Muscle layer of duodenum (tissue), 2 donors: ENCODE measurements at regions not wholly inside any gene's neighbourhood (a gene's known extent, or its start where the extent isn't known, plus 50 kb on each side); places are given as distances from the start of the nearest gene placed in this dataset.
"Not testable (repeated sequence)": the region's sequence is repeated elsewhere in the genome, so short reads cannot be mapped to it uniquely, and the experiment has no call there.

Experiments used
- H3K27ac ChIP-seq: one replicate; pipeline ENCODE4 v1.7.0; 2013; ENCODE audit warnings: mild to moderate bottlenecking, low read length
- H3K27me3 ChIP-seq: one replicate; pipeline ENCODE4 v1.7.0; 2013; ENCODE audit warnings: low read depth, mild to moderate bottlenecking, control low read depth, low read length
- H3K36me3 ChIP-seq, 2 donors: one replicate each; pipeline ENCODE4 v1.7.0; 2013; ENCODE audit warnings: low read length in 2 of 2, control low read depth in 1 of 2, mild to moderate bottlenecking in 1 of 2; ENCODE audit not compliant: insufficient read depth in 2 of 2, control insufficient read depth in 1 of 2
- H3K4me1 ChIP-seq, 2 donors: one replicate each; pipeline ENCODE4 v1.7.0; 2013; ENCODE audit warnings: low read length in 2 of 2, mild to moderate bottlenecking in 2 of 2, control low read depth in 1 of 2, moderate library complexity in 1 of 2; ENCODE audit not compliant: insufficient read depth in 2 of 2, control insufficient read depth in 1 of 2
- H3K4me3 ChIP-seq, 2 donors: one replicate each; pipeline ENCODE4 v1.7.0; 2013; ENCODE audit warnings: low read length in 2 of 2, low read depth in 1 of 2, mild to moderate bottlenecking in 1 of 2
- H3K9me3 ChIP-seq, 2 donors: one replicate each; pipeline ENCODE4 v1.7.0; 2013; ENCODE audit warnings: low read length in 2 of 2, control low read depth in 1 of 2, mild to moderate bottlenecking in 1 of 2; ENCODE audit not compliant: control insufficient read depth in 1 of 2
- donor health status: healthy.

DNA sequence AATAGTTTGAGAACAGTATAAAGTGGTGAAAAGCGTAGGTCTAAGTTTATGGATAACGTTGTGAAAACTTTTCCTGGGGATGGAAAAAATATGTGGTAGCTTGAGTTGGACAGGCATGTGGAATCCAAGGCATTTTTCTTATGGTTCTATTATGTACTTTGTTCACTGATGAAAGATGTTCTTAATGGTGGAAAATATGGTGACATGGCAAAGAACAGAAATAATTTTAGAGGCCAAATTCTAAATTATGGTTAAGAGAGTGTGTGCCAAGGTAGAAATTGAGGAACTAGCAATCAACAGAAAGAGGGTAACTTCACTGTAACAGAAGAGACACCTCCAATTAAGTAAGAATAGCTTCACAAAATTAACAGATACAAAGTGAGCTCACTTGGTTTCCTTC lies 427.8 kb downstream of the SLC6A15 start:
- no peaks in the 10 kb centered on the region for H3K4me1 ChIP-seq
- no peaks in the 10 kb centered on the region for H3K36me3 ChIP-seq
- H3K27me3 ChIP-seq: no peaks in the 10 kb centered on the region

DNA sequence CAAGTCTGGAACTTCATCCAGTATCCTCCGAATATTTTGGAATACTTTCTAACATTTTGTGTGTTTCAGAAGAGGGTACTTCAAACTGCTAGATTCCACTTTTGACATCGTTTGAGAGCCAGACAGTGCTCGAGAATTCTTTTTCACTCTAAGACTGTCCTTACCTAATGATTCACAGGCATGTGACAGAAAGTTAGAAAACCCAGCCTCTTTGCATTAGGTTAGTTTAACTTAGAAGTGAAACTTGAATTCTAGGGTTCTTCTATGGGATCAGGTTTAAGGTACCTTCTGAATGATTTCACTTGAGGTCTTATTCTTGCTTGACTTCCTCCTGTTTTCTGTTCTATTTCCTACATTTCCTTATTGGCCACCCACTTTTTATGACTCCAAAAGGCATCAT lies 431.8 kb downstream of the SLC6A15 start:
- Histone ChIP-seq H3K9me3 (no peaks in the 10 kb centered on the region), H3K4me1 (no peaks in the 10 kb centered on the region), H3K27me3 (no peaks in the 10 kb centered on the region), H3K36me3 (no peaks in the 10 kb centered on the region), H3K27ac (no peak overlapping the region), H3K4me3 (no peak overlapping the region)

More for the DNA sequence above, 427.8 kb downstream of the SLC6A15 start:
- H3K4me3 ChIP-seq: no peak overlapping the region
- H3K9me3 ChIP-seq: no peaks in the 10 kb centered on the region
- no peak overlapping the region for H3K27ac ChIP-seq

DNA sequence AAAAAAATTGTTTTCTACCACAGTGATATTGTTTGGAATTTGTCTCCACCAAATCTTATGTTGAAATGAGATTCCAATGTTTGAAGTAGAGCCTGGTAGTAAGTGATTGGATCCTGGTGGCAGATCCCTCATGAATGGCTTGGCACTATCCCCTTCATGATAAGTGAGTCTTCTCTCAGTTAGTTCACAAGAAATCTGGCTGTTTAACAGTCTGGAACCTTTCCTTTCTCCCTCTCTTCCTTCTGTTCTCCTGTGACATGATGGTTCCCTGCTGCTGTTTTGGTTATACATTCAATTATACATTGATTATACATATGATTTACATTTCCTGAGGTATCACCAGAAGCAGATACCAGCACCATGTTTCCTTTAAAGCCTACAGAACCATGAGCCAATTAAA lies 442.2 kb downstream of the SLC6A15 start:
- no peak overlapping the region for H3K4me3 ChIP-seq
- no peak overlapping the region for H3K27ac ChIP-seq
- H3K4me1 ChIP-seq: no peaks in the 10 kb centered on the region
- no peaks in the 10 kb centered on the region for H3K36me3 ChIP-seq
- no peaks in the 10 kb centered on the region for H3K27me3 ChIP-seq
- no peaks in the 10 kb centered on the region for H3K9me3 ChIP-seq

DNA sequence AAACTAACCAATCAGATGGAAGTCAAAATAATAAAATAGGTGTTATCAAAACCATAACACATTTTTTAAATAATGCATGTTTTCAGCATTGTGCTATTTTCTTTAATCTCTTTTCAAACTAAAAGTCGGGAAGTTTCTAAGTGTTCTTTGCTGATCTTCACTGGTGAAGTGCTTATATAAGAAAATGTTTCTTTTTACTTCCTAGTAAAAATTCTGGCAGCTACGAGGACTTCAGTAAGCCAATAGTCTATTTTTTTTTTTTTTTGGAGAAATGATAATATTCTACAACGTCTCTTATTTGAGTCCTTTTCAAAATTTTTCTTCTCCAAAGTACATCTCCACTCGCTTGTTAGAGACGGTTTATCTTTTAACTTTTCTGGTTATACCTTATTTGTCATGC lies 448.0 kb downstream of the SLC6A15 start:
- no peak overlapping the region for H3K4me3 ChIP-seq
- H3K27ac ChIP-seq: no peak overlapping the region
- no peaks in the 10 kb centered on the region for H3K27me3 ChIP-seq
- no peaks in the 10 kb centered on the region for H3K9me3 ChIP-seq
- no peaks in the 10 kb centered on the region for H3K36me3 ChIP-seq
- H3K4me1 ChIP-seq: peaks cover 0 to 3% of the 10 kb centered on the region in 2 donors

DNA sequence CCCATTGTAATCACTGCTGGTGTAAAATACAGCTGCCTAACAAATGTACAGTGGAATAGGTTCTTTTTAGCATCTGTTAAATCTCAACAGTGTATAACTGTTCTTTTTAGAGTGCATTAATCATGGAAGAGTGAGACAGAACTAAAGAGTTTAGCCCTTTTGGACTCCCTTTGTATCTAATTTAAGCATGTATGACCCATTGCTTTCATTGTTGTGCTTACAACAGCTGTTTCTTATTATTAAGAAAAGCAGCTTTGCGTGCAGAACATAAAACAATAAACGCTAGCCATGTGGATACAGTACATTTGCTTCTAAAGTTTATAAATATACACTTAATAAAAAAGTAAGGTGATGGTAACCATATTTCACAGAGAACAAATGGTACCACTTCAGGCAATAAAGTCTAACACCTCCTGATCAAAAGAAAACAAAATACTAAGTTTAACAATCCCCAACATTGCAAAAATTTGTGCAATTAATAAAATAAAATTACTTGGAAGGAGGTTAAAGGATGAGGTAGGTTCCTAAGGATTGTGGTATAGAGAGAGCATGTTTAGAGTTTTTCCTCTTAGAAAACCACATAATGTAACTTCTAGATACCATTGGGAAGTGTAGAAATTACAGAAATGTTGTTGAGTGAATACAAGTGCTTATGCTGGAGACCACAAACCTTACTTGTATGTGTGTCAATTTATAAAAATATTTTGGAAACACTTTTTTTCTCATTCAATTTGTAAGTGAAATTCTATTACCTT lies 448.7 kb downstream of the SLC6A15 start:
- no peaks in the 10 kb centered on the region for H3K27me3 ChIP-seq
- H3K27ac ChIP-seq: no peak overlapping the region
- no peaks in the 10 kb centered on the region for H3K36me3 ChIP-seq
- no peaks in the 10 kb centered on the region for H3K9me3 ChIP-seq
- H3K4me3 ChIP-seq: no peak overlapping the region
- H3K4me1 ChIP-seq: peaks cover 0 to 3% of the 10 kb centered on the region in 2 donors

DNA sequence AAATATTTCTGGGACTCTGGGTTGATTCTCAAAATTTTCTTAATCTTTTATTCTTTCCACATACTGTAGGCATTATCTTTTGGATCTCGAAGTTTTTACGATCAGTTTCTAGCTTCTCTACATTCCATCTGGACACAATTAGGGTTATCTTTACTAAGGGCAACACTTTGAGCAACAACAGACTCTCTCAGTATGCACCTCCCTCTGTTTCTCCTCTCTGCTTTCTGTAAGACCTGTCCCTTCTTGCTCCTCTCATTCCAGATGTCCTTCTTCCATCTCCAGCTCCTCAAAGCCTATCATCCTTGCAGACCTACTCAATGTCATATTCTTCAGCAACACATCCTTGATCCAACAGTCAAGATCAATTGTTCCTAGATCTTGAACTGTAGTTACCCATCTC lies 457.0 kb downstream of the SLC6A15 start:
- no peaks in the 10 kb centered on the region for H3K4me1 ChIP-seq
- H3K27me3 ChIP-seq: no peaks in the 10 kb centered on the region
- H3K4me3 ChIP-seq: no peak overlapping the region
- no peak overlapping the region for H3K27ac ChIP-seq
- H3K9me3 ChIP-seq: no peaks in the 10 kb centered on the region
- no peaks in the 10 kb centered on the region for H3K36me3 ChIP-seq

DNA sequence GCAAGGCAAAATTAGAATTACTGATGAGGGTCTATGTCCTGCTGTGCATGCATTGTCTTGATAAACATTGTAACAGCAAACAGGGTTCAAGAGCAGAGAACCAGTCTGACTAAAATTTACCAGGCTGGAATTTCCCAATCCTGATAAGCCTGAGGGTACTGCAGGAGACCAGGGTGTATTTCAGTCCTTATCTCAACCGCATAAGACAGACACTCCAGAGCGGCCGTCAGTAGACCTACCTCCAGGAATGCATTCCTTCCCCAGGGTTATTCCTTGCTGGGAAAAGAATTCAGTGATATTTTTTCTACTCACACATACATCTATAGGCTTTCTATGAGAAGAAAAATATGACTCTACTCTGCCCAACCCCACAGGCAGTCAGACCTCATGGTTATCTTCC lies 466.1 kb downstream of the SLC6A15 start:
- not testable (repeated sequence) for H3K36me3 ChIP-seq, H3K27ac ChIP-seq, H3K4me3 ChIP-seq, H3K4me1 ChIP-seq, H3K9me3 ChIP-seq, H3K27me3 ChIP-seq

DNA sequence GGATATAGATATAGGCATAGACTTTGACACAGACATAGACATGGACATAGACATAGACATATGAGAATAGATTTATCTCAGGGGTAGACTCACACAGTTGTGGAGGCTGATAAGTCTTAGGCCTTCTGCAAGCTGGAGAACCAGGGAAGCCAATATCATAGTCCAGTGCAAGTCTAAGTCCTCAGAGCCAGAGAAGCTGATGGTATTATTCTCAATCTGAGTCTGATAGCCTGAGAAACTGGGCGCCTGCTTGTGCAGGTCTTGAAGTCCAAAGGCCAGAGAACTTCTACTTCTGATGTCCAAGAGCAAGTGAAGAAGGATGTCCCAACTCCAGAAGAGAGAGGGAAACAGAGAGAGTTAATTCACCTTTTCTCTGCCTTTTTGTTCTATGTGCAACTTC lies 476.5 kb downstream of the SLC6A15 start:
- no peak overlapping the region for H3K27ac ChIP-seq

DNA sequence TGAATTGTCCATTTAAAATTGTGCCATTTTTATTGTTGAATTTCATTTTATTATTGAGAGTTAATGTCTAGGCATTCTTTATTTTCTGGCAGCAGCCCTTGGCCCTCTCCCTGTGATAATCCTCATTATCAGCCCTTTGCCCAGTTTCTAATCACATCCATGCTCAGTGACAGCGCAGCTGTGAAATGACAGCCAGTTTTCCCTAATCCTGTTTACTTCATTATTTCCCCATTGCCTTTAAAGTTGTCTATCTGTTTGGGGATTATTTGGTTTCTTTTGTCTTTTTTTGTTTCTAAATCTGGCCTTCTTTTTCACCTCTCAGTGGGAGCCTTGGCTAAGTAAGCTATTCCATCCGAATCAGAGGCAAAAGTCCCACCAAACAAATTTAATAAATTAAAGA lies 476.9 kb downstream of the SLC6A15 start:
- H3K4me1 ChIP-seq: no peaks in the 10 kb centered on the region
- H3K27ac ChIP-seq: no peak overlapping the region
- H3K9me3 ChIP-seq: no peaks in the 10 kb centered on the region
- no peak overlapping the region for H3K4me3 ChIP-seq
- H3K27me3 ChIP-seq: no peaks in the 10 kb centered on the region
- no peaks in the 10 kb centered on the region for H3K36me3 ChIP-seq

More for the DNA sequence above, 476.5 kb downstream of the SLC6A15 start:
- Histone ChIP-seq H3K36me3 (no peaks in the 10 kb centered on the region), H3K27me3 (no peaks in the 10 kb centered on the region), H3K9me3 (no peaks in the 10 kb centered on the region), H3K4me1 (no peaks in the 10 kb centered on the region), H3K4me3 (no peak overlapping the region)

DNA sequence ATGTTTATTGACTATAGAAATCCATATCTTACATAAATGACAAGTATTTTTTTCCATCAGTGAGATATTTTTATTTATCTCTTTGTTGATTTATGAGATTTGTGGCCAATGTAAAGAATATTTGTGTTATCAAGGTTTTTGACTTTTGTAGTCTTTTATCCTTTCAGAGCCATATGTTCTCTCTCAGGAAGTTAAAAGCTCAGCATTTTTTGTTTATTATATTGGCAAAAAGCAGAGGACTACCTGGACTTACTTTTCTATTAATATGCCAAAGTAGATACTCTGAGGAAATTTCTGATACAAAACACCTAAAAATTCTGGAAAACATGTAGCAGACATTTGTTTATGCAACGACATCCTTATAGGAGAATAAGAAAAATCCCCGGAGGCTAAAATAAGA lies 490.3 kb downstream of the SLC6A15 start:
- H3K27me3 ChIP-seq: no peaks in the 10 kb centered on the region
- no peaks in the 10 kb centered on the region for H3K4me1 ChIP-seq
- H3K36me3 ChIP-seq: no peaks in the 10 kb centered on the region
- H3K9me3 ChIP-seq: no peaks in the 10 kb centered on the region
- H3K27ac ChIP-seq: no peak overlapping the region
- no peak overlapping the region for H3K4me3 ChIP-seq

DNA sequence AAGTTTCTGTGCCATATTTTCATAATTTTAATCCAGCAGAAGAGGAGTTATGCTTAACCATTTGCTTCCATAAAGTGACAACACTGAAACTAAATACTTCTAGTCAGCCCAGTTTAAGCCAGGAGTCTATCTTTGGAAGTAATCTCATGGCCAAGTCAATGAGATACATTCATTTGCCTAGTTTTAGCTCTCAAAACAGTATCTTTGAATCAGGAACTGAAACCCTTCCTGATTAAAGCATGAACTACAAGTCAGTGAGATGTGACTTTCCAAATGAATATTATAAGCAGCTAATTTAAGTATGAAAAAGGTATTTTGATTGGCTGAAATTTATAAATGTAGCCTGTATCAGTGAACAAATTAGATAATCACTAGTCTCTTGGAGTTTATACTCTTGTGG lies 491.5 kb downstream of the SLC6A15 start:
- H3K9me3 ChIP-seq: no peaks in the 10 kb centered on the region
- no peaks in the 10 kb centered on the region for H3K36me3 ChIP-seq
- no peaks in the 10 kb centered on the region for H3K27me3 ChIP-seq
- H3K4me1 ChIP-seq: no peaks in the 10 kb centered on the region
- H3K4me3 ChIP-seq: no peak overlapping the region
- no peak overlapping the region for H3K27ac ChIP-seq

DNA sequence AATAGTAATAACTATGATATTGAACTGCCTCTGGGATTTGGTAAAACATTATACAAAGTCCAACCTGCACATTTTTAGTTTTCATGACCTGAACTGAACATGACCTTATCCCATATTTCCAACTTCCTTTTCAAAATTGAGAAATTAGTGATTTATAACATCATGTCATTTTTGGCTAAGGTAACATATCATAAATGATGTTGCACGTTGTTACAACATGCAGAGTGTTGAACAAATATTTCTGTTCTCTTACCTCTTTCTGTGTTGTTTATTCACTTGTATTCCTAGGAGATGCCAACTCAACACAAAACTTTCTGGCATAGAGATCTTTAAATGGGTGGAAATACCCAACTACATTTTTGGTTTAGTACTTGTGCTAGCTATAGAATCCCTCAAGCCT lies 496.0 kb downstream of the SLC6A15 start:
- no peaks in the 10 kb centered on the region for H3K4me1 ChIP-seq
- no peak overlapping the region for H3K27ac ChIP-seq
- H3K36me3 ChIP-seq: no peaks in the 10 kb centered on the region
- no peak overlapping the region for H3K4me3 ChIP-seq
- no peaks in the 10 kb centered on the region for H3K9me3 ChIP-seq
- no peaks in the 10 kb centered on the region for H3K27me3 ChIP-seq
